SK-MEL-5 (cell line): ENCODE measurements at regions not wholly inside any gene's neighbourhood (a gene's known extent, or its start where the extent isn't known, plus 50 kb on each side); places are given as distances from the start of the nearest gene placed in this dataset.
"Not testable (repeated sequence)": the region's sequence is repeated elsewhere in the genome, so short reads cannot be mapped to it uniquely, and the experiment has no call there.

Source experiments
- DNase-seq: peaks from one replicate; pipeline ENCODE4 v3.0.0-alpha.2; 2016; ENCODE audit warnings: low read depth, low spot score
- in situ Hi-C: cut with HindIII; loops from 2 replicates; pipeline ENCODE4 v1.10.0; 2016; ENCODE audit warnings: low sequenced_read_pairs, high pct_unique_total_duplicates, low pct_unique_long_range_greater_than_20kb

DNA sequence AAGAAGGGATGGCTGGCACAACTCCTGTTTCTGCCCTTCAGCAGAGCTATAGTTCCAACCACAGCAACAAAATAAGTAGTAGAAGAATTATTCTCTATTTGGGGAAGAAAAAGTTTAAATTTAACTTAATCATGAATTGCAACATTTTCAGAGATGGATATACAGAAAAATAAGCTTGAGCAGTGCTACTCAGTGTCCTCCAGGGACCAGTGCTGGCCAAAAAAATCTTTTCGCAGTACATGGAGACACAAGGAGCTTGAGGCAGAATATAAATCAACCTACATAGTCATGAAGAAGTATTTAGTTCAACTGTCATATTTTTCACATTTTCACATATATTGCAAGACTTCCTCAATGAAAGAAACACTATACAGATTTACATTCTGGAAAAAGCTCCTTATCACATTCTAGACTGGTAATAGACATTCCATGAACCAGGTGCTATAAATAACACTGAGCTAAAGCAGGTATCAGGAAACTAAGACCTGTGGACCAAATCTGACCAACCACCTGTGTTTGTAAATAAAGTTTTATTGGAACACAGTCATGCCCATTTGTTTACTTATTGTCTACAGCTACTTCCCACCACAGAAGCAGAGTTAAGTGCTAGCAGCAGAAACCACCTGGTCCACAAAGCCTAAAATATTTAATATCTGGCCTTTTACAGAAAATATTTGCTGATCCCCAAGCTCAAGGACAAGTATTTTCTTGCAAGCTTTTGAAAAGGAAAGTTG is 101.9 kb downstream of the RGS21 start:
- in situ Hi-C loops = no loop called here
- DNase-seq = no peak

DNA sequence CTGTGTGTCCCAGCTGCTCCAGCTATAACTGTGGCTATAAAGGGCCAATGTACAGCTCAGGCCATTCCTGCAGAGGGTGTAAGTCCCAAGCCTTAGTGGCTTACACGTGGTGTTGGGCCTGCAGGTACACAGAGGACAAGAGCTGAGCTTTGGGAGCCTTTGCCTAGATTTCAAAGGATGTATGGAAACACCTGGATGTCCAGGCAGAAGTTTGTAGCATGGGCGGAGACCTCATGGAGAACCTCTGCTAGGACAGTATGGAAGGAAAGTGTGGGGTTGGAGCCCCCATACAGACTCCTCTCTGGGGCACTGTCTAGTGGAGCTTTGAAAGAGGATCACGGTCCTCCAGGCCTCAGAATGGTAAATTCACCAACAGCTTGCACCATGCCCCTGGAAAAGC is 113.9 kb downstream of the RGS21 start:
- in situ Hi-C loops = no loop called here
- no peak for DNase-seq

DNA sequence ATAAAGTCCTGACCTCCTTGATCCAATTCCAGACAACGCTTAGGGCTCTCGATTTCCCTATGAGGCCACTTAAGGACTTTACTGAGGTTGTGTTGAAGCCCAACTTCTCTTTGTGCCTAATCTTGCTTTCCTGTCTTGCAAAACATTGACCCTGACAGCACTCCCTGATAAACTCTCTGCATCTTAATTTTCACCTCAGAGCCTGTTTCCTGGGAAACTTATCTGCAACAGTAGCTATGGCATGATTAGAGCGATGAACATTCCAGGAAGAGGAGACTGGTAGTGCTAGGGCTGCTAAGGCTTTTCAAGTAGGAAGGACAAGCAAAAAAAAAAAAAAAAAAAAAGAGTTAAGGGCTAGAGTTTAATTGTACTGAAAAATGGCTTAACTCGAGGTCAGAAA is 118.9 kb downstream of the RGS21 start:
- in situ Hi-C loops = no loop called here
- no peak for DNase-seq

DNA sequence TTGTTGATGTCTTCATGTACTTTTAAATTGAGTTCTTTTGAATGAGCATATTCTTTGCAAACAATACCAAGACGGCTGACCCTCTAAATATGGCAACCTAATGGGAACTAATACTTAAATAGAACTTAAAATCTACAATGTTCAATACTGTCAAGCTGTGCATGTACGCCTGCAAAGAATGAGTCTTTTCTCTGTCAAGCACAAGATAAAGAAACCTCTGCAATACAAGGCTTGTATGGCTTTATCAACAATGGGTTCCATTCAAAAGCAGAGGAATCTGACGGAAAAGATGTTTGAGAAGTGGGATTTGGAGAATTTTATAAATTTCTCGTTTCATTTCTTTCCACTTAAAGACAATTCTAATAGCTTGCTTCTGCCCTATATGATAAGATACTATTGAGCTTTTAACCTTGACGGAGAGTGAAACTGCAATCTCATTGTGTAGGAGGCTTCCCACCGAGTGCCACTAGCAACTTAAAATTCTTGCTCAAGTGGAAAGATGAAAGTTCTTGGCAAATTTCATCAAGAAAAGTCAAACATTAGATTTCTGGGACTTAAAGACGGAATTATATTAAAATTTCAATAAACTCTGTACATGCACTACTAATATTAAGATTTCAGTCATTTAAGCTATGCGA is 119.8 kb downstream of the RGS21 start:
- in situ Hi-C loops = no loop called here
- DNase-seq = peak; percentile 78

DNA sequence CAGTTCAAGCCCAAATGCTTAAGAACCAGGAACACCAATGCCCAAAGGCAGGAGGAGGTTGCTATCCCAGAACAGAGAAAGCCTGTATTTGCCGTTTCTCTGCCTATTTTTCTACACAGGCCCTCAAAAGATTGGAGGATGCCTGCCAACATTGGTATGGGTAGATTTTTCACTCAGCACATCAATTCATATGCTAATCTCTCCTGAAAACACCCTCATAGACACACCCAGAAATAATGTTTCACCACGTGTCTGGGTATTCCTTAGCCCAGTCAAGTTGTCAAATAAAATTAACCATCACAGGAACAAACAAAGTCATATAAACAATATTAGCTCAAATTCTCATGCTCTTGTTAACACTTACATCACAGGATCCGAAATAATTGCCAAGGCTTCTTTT is 121.9 kb downstream of the RGS21 start:
- in situ Hi-C loops = no loop called here
- DNase-seq = no peak

DNA sequence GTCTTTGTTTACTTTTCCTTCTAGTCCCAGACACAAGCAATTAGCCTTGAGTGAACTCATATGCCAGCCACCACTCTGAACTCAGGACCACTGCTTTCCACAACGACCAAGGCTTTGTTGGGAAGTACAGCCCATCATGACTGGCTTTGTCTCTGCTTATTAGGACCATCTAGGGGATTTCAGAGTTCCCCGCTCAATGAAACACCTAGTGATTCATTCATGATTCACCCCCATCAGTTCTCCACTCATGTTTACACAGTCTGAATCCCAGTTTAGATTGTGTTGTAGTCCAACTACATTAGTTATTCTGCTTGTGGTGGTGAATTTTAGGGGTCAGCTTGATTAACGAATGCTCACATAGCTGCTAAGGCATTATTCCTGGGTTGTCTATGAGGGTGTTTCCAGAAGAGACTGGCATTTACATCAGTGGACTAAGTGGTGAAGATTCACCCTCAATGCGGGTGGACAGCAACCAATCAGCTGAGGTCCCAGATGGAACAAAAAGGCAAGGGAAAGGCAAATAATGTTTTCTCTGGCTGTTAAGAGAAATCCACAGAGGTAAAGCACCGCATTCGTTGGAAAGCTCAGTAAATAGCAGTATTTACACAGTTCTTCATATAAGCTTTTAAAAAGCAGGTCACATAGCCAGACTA is 122.7 kb downstream of the RGS21 start:
- DNase-seq = no peak
- in situ Hi-C loops = no loop called here

DNA sequence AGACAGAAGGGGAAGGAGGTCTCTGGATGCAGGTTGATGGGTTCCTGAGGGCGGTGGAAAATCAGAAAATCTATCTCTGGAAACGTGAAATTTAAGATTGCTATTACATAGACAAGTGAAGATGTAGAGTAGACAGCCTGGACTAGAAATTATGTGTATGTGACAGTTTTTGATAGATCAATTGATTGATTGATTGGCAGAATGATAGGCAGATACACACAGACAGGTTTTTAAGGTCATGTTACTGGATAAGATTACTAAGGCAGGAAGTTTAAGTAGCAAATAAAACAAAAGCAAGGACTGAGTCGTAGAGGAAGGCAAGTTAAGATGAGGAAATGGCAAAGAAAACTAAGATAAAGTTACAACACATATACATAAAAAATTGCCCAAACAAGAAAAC is 124.7 kb downstream of the RGS21 start:
- in situ Hi-C loops = no loop called here
- DNase-seq = no peak

DNA sequence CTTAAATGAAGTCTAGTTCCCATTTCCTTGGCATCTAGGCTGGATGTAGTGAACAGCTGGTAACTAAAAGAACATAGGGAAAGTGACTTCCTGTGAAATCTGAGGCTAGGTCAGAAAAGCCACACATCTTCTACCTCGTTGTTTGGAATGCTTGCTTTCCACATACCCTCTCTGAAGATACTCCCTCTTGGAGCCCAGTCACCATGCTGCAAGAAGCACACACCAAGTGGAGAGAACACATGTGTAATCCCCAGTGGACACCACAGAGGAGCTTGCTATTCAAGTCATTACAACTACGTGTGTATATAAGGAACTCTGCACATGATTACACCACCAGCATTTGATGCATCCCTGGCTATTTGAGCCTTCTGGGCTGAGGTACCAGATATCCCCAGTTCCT is 125.9 kb downstream of the RGS21 start:
- no peak for DNase-seq
- in situ Hi-C loops = no loop called here

DNA sequence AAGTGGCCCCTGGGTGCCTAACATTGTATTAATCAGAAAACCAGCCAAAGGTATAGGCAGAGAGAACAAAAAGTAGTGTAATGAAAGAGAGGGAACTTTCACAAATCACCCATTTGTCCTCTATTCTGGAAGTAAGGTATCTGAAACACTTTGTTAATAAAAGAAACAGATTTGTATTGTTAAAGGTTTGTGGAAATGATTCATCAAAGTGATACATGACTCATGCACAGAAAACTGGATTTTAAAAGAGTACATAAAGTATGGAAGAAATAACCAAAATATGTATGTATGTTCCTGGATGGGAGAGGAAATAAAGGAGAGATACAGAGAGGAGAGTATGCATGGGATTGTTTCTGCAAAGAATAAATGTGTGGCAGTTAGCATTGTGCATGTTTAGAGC is 126.8 kb downstream of the RGS21 start:
- no peak for DNase-seq
- in situ Hi-C loops = no loop called here

DNA sequence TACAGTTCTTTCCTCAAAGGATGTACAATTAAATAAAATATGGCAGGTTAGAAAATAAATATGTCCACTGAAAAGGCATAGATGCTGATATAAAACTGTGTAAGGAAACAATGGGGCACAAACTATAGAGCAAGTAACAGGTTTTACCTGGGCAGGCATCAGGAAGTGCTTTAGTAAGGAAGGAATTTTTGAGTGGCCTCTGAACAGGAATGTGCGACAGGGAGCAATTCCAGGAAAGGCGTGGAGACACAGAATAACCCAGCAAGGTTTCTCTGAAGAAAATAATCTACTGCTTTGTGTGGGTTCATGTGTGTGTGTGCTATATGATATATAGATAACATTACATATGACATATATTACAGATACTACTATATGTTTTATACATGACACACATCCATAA is 128.4 kb downstream of the RGS21 start:
- in situ Hi-C loops = no loop called here

DNA sequence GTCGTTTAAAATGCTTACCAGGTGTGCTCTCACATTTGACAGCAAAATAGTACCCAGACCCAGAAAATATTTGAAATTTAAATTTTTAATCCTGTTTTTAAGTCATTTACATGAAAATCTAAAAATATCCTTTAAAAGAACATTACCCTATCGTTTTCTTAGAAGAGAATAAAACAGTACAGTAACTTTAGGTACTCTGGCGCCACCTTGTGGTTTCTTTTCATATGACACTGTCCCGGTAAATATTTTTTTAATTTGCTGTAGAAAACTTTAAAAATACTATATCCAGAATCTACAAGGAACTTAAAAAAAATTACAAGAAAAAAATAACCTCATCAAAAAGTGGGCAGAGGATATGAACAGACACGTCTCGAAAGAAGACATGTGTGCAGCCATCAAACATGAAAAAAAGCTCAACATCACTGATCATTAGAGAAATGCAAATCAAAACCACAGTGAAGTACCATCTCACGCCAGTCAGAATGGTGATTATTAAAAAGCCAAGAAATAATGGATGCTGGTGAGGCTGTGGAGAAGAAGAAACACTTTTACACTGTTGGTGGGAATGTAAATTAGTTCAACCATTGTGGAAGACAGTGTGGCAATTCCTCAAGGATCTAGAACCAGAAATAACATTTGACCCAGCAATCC is 129.2 kb downstream of the RGS21 start:
- DNase-seq = peak; percentile 50
- in situ Hi-C loops = no loop called here

More for the DNA sequence above, 128.4 kb downstream of the RGS21 start:
- DNase-seq = no peak

DNA sequence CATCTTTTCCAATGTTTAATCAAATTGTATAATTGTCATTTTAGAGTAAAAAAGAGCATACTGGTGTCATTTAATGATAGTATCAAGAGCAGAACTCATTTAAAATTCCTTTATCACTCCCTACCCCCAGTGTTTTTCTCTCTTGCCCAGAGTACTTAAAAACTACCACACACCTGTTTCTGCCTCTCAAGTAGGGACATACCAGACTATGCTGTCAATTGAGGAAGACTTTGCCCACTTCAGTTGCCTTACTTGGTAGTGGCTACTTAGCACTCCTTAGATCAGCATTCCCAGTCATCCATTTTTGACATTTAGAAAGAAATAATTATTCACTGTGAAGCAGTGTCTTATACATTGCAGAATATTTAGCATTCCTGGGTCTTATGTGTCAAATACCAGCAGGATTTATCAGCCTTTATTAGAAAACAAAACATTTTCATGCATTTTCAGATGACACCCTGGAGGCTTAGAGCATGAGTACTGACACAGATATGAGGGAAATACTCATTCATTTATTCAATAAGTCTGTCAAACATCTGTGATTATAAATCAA is 127.5 kb upstream of the RGS1 start:
- DNase-seq = no peak

DNA sequence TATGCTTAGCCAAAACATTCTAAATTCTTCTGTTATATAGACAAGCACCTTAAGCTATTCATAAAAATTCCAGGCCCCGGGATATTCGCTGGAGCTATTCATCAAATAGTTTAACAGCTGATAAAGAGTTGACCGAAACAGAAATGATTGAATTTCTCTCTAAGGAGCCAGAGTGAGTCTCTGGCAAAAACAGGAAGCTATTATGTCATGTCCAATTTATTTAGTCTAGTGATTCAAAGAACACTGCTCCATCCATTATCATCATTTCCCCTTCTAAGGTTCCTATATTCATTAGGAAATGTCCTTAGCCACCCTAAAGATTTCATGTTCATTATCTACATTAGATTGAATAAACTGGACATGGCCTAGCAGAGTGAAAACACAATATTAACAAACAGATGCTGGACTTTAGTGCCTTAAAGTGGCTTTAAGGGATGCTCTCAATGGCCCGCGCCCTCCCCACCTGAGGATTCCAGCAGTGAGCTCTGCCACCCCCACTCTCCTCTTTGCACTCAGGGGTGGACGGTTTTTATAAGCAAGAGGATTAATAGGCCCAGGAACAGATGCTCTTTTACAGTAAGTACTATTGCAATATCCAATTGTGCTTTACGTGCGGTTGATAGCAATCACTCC is 122.1 kb upstream of the RGS1 start:
- no peak for DNase-seq
- in situ Hi-C loops = no loop called here

More for the DNA sequence above, 127.5 kb upstream of the RGS1 start:
- in situ Hi-C loops = no loop called here

DNA sequence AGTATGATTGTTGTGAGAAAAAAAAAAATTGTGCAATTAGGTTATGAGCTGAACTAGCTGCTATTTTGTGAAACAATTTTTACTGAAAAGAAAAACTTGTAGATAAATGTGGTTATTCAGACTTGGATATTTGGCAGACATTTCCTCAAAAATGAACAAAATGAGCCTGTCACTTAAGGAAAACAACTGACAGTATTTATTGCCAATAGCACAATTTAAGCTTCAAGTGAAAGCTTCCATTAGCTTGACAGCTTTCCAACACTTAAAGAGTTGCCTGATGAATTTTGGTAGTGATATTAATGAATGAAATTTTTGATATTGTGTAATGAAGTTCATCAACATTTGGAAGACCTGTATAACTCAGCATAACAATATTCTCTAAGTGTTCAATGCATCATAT is 116.1 kb upstream of the RGS1 start:
- in situ Hi-C loops = no loop called here
- no peak for DNase-seq

DNA sequence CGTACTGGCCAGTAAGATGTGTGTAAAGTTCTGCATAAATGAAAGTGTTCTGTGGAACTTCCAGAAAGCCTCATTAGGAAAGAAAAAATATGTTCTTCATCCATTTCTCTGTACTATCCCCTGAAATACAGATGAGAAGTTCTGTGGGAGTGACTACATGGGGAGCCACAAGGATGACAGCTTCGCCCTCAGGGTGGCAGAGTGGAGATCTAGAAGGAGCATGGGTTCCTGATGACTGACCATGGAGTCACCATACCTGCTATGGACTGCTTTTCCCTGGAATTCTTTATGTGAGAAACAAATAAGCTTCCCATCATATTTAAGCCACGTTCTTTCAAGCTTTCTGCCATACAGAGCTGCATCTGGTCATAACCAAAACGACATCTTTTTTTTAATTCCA is 113.9 kb upstream of the RGS1 start:
- no peak for DNase-seq
- in situ Hi-C loops = no loop called here

DNA sequence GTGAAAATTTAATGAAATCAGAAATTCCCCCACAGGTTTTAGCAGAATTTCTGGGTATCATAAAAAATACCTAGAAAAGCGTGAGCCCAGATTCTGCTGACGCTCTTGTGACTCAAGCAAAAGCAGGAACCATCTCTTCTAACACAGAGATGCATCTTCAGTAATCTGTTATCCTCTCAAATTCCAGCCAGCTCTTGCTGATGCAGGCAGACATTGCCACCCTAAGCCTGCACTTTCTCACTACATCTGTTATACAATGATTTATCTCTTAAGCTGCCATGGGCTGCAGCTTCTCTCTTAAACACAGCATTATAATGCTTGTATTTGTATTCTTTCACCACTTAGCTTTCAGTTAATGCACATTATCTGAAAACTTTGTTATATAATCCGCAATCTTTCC is 113.0 kb upstream of the RGS1 start:
- in situ Hi-C loops = no loop called here
- no peak for DNase-seq

DNA sequence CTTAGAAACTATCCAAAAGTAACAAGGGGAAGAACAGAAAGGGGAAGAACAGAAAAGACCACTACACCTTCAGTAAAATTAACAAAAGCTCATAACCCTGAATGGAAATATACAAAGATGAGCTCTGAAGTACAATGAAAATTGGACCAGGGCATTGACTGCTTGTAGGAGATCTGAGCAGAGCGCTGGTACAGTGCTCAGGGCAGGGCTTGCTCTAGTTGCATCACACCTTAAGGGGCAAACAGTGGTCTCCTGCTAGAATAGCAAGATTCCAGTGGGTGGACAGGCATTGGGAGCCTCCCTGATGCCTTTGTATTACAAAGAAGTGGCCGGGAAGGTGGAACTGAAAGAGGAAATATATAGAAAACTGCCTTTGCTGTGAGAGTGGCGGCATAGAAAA is 111.9 kb upstream of the RGS1 start:
- no peak for DNase-seq
- in situ Hi-C loops = no loop called here

DNA sequence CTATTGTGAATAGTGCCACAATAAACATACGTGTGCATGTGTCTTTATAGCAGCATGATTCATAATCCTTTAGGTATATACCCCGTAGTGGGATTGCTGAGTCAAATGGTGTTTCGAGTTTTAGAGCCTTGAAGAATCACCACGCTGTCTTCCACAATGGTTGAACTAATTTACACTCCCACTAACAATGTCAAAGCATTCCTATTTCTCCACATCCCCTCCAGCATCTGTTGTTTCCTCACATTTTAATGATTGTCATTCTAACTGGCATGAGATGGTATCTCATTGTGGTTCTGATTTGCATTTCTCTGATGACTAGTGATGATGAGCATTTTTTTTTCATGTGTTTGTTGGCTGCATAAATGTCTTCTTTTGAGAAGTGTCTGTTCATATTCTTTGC is 110.4 kb upstream of the RGS1 start:
- DNase-seq, in situ Hi-C loops: not testable (repeated sequence)
